EH (cell line): ENCODE measurements at regions not wholly inside any gene's neighbourhood (a gene's known extent, or its start where the extent isn't known, plus 50 kb on each side); places are given as distances from the start of the nearest gene placed in this dataset.

Source experiments
- DNase-seq: peaks from one replicate; pipeline ENCODE4 v3.0.0-alpha.2; 2015; ENCODE audit warnings: low read depth

GRCh38 chr7:51521694-51522312, 205.2 kb upstream of the COBL start:
- DNase-seq: no peak

- DNase-seq: no peak
These were observed 204.4 kb upstream of the COBL start for GRCh38 chr7:51521054-51521453.

GRCh38 chr7:51518646-51519045, 202.0 kb upstream of the COBL start:
- DNase-seq: no peak

GRCh38 chr7:51517187-51517586, 200.6 kb upstream of the COBL start:
- no peak for DNase-seq

- DNase-seq: no peak
These were observed 185.0 kb upstream of the COBL start for GRCh38 chr7:51501620-51502019.

GRCh38 chr7:51482976-51483375, 166.4 kb upstream of the COBL start:
- no peak for DNase-seq

- DNase-seq: no peak
These were observed 164.8 kb upstream of the COBL start for GRCh38 chr7:51481421-51481820.

DNA sequence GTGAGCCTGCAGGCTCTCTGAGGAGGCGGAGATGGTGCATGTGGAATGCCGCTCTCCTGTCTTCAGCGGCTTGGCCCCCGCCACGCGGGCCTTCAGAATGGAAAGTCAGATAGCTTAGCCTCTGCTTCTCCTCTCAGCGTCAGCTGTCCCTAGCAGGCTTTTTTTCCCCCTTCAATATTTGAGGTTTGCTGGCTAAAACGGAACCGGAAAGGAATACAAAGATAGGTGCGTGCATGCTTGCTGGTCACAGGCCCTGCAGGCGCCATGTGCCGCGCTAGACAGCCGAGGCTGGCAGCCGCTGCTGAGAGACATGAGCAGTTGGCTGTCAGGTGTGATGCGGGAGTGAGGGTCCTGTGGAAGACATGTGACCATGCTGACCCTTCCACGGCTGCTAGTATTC, 161.2 kb upstream of the COBL start:
- DNase-seq: no peak

GRCh38 chr7:51477323-51477722, 160.7 kb upstream of the COBL start:
- DNase-seq: no peak

- no peak for DNase-seq
These were observed 159.4 kb upstream of the COBL start for GRCh38 chr7:51476026-51476425.

- DNase-seq: no peak
These were observed 156.3 kb upstream of the COBL start for GRCh38 chr7:51472873-51473272.

- DNase-seq: no peak
These were observed 155.3 kb upstream of the COBL start for GRCh38 chr7:51471981-51472296.

- DNase-seq: no peak
These were observed 154.8 kb upstream of the COBL start for GRCh38 chr7:51471210-51471980.

- no peak for DNase-seq
These were observed 150.9 kb upstream of the COBL start for GRCh38 chr7:51467384-51468017.

DNA sequence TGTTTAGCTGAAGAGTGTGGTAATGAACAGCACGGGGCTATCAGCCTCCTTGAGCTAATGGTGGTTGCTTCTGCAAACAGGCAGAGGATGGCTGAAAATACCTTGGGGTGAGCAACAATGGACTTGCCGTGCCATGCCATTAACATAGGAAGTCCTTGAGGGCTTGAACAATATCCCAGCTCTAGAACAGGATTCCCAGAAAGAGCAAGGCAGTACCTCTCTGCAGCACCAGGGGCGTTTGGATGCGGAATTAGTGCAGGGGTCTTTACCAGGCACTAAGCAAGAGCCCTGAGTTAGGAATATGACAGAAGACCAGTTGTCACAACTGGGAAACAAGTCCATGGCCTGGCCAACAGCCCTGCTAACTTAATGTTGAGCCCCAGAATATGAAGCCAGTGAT, 143.2 kb upstream of the COBL start:
- DNase-seq: no peak

GRCh38 chr7:51458693-51459092, 142.1 kb upstream of the COBL start:
- no peak for DNase-seq

DNA sequence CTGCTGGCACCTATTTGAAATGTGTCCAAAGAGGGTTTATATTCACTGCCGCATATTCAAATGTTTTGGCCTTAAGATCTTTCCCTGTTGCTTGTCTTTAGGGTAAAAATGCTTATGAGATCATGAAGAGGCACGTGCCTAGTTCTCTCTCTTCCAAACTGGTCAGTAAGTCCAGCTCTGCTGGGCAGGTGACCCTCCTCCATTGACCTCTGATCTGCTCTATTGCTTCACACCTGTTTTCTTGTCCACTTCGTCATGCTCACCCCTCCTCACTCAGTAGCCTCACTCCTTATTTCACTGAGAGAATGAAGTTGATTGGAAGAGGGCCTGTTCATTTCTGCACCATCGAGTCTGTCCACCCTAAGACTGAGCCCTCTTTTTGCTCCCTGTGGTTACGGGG, 140.5 kb upstream of the COBL start:
- DNase-seq: no peak

DNA sequence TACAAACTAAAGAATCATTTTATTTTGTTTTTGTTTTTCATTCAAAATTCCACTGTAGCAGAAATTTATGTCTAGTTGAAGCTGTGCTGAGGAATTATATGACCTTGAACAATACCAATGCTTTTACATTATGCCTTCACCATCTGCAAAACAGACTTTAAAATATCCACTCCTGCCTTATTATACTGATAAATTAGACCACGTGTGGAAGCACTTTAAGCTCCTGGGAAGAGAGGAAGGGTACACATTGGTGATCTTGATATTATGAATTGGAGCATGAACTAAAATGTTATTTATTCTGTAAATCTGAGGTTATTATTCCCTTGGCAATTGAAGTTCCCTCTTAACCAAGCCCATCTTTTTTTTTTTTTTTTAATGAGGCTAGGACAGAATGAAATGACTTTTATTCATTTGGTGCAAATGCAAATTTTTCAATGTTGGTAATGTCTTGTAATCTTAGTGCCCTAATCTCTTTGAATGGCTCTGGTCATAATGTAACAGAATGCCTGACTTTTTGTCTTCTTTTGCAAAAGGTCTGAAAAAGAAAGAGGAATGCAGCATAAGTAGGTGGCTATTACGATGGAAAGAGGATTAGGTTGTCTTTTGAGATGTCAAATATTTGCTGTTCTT, 139.9 kb upstream of the COBL start:
- DNase-seq: no peak

GRCh38 chr7:51455948-51456347, 139.3 kb upstream of the COBL start:
- DNase-seq: no peak

DNA sequence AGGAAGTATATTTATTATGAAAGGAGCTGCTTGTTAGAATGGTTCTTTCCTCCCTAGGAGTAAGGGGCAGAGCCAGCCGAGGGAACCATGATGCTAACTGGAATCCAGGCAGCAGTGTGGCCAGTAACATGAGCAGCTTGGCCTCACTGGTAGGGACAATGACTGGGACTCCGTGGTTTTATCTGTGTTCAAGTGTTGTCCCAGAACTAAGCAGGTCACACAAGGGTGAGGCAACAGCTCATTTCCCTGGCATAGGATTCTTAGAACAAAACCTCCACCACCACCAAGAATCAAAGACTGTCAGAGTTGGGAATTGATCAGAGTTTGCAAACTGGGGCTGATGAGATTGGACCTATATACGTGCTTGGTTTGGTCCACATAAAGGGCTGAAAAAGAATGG, 138.9 kb upstream of the COBL start:
- no peak for DNase-seq

DNA sequence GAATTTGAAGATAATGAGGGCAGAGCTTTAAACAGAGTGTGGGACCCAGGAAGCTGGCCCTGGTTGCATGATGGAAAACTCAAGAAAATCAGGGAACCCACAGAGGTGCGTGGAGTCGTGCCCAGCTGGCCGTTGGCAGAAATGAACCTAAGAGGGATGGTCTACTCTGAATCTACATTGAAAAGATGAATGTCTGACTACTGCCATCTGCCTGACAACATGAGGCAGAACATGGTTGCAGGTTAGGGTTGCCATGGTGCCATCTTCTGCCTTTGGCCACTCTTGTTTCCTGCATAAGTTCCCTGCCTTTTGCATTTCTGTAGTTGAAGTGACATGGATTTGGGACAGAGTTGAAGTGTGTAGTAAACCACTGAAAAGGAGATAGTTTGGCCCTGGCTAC, 138.5 kb upstream of the COBL start:
- DNase-seq: no peak

DNA sequence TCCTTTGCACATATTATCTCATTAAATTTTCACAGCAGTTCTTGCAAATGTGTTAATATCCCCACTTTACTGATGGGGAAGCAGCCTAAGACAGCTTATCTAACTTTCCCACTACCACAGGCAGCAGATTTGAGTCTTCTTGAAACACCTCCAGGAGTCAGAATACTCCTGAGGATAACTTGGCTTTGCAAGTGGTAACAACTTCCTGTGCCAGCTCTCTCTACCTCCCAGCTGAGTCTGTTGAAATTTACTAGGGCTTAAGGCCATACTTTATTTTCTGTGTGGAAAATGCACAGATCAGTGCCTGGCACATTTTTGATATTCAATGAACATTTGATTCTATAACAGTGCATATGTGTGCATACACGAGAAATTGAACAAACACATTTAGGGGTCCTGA, 136.1 kb upstream of the COBL start:
- no peak for DNase-seq

DNA sequence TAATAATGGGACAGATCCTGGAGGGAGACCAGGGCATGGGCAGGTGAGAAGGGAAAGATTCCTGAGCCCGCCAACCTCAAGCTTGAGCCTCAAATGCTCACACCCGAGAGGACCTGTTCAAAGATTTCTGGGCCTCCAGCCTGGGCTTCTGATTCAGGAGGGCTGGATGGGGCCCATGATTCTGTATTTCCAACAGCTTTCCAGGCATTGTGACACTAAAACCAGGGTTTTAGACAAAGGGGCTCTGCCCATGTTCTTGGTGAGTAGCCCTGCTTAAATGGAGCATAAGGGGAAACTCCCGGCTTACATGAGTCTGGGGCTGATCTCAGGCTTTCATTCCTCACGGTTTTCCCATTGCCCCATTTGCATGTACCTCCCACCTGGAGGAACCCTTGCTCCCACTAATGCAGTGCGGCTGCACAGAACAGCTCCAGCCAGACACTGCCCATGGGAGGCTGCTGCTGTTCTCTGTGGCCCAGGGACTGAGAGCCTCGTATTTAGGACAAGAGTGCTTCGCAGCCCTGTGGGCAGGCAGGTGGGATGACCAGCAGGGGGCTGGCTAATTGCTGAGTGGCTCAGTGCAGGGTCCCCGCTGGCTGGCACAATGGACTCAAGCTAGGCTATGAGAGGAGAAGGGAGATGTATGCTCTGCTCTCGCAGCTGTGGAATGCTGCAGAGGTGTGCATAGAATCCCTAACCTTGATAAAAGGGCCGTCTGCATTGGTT, 135.3 kb upstream of the COBL start:
- no peak for DNase-seq
